HK-2 (cell line): ENCODE measurements at regions not wholly inside any gene's neighbourhood (a gene's known extent, or its start where the extent isn't known, plus 50 kb on each side); places are given as distances from the start of the nearest gene placed in this dataset.
A peak's percentile ranks its signal among the peaks of the same experiment; 100 is the strongest.

Source experiments
- DNase-seq: peaks from one replicate; pipeline ENCODE4 v3.0.0-alpha.2; 2018; ENCODE audit not compliant: unreplicated experiment

DNA sequence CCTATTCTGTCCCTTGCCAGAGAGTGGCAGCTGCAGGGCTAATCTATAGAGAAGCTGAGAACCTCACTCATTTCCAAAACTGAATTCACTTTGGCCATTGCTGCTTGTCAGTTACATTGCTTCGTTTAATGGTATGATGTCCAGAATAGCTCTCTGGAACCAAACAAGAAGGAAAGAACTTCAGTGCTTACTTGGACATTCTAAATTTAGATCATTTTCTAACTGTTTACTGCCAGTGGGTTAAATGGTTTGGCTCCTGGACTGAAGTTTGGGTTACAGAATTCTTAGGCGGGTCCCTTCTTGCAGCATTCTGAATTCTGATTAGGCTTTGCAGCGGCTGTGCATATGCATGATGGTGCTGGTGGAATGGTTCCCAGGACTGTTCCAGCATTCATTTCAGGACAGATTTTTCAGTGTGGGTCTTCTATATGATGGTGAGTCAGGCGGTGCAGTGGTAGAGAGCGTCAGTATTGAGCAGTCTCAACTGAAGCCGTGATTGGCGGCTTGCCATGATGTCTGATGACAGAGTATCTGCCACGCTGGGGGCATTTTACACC is 148.7 kb downstream of the DYRK2 start:
- no peak for DNase-seq

DNA sequence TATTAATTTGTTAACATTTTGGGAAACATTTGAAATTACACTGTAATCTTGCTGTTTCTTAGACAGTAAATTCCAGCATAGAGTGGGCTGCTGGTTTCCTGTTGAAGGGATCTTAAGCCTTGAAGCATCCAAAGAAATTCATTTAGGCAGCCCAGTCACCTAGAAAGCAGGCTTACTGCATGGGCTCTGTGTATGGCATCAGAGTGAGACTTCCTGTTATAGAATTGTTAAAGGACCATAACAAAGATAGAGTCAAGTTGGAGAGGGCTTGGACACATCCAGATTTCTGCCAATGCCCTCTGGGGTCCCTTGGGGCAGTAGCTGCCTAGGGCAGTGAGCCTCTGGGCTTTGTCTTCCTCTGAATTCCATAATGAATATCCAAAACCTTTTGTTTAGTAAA is 149.2 kb downstream of the DYRK2 start:
- no peak for DNase-seq

GRCh38 chr12:67798768-67799167 is 150.2 kb downstream of the DYRK2 start:
- no peak for DNase-seq

DNA sequence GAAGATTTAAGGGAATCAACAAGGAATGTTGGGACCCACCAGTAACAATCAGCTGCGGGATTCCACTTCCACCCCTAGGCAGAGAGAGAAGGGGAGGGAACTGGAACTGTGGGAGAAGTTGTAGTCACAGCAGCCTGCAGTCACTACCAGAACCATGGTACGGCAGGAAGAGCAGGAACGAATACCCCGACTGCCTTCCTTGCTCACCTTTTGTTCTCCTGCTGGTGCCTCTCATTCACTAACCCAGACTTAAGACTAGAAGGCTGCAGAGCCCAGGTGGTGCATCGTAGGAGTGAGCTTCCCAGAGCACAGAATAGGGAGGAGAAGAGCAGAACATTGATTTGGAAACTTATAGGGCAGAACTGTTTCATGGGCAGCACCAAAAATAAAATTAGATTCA is 154.2 kb downstream of the DYRK2 start:
- DNase-seq: no peak

DNA sequence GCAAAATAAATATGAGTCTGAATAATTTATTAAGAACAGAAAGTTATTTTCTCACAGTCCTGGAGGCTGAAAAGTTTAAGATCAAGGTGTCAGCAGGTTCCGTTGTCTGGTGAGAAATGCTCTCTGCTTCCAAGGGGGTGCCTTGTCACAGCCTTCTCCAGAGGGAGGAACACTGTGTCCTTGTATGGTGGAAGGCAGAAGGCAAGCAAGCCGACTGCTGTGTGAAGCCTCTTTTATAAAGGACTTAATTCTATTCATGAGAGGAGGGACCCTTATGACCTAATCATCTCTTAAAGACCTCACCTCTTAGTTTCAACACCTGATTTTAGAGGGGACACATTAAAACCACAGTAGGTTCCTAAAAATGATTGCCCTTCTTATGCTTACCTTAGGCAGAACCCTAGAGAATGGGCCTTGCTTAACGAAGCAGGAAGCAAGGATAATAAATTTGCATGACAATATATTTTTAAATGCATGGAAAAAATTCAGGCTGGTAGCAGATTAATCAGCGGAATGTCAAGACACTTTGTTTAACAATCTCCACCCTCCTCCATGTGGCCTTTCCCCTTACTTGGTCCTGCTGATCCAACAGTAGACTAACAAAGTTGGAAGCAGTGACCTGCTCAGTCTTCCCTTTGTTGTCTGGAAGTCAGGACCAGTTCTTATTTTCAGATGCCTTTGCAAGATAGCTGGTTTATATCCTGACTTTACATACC is 154.9 kb downstream of the DYRK2 start:
- no peak for DNase-seq

DNA sequence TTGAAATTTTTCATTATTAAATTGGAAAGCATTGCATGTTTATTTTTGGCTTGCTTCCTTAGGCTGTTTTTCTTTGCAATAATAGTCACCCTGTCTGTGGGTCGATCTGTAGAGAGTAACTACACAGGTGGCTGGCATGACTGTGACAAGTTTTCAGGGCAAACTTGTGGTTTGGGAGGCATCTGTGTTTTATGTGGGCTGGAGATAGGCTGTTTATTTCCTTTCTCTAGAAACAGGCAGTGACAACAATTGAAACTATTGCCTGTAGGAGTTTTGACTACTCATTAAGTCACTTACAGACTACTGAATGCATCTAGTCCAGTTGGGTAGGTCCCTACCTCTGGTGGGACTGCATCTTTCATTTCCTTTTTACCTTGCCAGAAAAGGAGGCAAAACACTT is 155.6 kb downstream of the DYRK2 start:
- no peak for DNase-seq

GRCh38 chr12:67807814-67808213 is 159.3 kb downstream of the DYRK2 start:
- no peak for DNase-seq

DNA sequence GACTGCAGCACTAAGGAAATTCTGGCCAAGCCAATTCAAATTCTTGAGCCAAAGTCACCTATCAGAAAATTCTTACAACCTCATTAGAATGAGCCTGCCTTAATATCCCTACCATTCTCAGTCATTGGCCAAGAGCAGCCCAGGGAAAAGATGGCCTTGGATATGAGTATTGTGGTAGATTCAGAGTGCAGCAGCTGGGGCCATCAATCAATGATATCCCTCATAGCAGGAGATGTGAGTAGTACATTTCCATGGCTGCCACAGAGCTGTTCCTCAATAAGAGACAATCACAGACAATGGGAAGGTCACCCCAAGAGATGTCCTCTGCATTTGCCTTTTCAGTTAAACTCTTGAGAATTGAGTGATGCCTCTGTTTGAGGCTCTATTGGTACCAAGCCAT is 161.6 kb downstream of the DYRK2 start:
- no peak for DNase-seq

DNA sequence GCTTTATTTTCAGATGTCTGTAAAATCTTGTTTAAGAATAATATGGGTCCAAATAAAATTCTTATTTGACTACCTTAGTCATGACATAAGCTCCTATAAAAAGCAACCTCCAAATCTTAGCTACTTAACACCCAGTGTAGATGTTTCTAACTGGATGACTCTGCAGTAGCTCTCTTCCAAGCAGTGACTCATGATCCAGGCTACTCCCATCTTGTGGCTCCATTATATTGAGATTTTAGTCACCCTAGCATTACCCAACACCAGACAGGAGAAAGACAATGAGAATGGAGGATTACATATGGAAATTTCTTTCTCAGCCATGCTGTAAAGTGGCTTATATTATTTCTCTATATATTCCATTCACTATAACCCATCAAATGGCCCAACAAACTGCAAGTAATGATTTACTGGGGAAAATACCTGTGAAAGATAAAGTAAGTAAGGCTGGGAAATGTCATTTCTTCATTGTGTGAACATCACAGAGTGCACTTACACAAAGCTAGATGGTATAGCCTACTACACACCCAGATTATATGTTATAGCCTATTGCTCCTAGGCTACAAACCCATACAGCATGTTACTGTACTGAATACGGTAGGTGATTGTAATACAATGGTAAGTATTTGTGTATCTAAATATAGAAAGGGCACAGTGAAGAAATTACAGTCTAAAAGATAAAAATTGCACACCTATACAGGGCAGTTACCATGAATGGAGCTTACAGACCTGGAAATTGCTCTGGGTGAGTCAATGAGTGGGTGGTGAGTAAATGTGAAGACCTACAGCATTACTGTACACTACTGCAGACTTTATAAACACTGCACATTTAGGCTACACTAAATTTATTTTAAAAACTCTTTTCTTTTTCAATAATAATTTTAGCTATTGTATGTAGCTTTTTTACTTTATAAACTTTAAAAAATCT is 163.2 kb downstream of the DYRK2 start:
- no peak for DNase-seq

DNA sequence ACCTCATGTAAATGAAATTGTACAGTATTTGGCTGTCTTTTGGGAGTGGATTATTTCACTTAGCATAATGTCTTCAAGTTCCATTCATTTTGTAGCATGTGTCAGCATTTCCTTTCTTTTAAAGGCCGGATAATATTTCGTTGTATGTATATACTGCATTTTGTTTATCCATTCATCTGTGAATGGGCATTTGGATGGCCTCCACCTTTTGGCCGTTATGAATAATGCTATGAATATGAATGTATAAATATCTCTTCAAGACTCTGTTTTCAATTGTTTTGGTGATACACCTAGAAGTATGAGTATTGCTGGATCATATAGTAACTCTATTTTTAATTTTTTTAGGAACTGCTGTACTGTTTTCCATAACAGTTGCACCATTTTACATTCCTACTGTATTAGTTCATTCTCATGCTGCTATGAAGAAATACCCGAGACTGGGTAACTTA is 164.9 kb downstream of the DYRK2 start:
- DNase-seq: no peak

GRCh38 chr12:67816269-67816668 is 167.7 kb downstream of the DYRK2 start:
- no peak for DNase-seq

GRCh38 chr12:67818459-67818903 is 169.9 kb downstream of the DYRK2 start:
- no peak for DNase-seq

GRCh38 chr12:67819902-67820301 is 169.3 kb upstream of the IFNG-AS1 start:
- DNase-seq: no peak

- no peak for DNase-seq
Measured at GRCh38 chr12:67820694-67821093, 168.6 kb upstream of the IFNG-AS1 start.

DNA sequence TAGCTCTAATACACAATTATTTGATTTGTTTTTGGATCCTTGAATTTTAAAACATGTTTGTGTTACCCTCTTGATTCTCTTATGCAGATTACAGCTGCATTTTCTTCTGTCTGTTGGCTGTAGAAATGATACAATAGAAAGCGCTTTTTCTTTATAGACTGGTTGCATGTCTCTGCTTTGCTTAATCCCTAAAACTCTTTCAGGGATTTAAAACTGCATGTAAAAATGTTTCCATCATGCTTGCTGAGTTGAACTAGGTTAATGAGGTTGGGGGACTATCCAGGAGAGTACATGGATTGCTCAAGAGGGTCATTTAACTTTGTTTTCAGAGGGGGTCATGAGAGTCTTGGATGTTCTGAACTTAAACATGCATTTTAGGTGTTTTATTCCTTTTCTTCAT is 166.4 kb upstream of the IFNG-AS1 start:
- no peak for DNase-seq

GRCh38 chr12:67826148-67826547 is 163.1 kb upstream of the IFNG-AS1 start:
- no peak for DNase-seq

DNA sequence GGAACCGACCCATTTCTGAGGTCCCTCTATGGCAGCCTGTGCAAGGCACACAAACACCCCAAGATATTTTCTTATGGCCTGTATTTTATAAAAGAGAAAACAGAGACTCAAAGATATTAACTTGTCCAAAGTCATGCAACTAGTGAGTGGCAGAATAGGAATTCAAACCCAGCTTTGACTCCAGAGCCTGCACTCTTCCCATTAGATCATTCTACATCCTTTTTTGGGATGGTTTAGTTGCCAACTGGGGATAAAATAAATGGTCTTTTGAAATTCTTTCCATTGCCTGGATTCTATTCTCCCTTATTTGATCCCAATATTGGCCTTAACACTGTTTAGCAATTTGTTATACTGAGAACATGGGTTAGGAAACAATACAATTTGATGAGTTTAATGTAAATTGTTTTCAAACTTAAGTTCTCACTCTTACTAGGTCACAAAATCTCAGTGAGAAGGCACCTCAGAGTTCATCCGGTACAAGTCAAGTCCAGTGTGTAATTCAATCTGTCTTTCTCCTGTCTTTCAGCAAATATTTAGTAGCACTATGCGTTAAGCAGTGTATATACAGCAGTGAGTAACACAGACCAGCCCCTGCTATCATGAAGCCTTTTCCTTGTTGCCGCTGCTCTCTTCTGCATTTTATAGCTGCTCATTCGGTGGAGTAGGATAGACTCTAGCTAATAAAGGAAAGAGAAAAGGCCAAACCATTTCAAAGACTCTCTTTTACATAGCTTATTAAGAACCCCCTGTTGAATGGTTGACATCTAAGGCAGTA is 162.1 kb upstream of the IFNG-AS1 start:
- peak; percentile 6 for DNase-seq

DNA sequence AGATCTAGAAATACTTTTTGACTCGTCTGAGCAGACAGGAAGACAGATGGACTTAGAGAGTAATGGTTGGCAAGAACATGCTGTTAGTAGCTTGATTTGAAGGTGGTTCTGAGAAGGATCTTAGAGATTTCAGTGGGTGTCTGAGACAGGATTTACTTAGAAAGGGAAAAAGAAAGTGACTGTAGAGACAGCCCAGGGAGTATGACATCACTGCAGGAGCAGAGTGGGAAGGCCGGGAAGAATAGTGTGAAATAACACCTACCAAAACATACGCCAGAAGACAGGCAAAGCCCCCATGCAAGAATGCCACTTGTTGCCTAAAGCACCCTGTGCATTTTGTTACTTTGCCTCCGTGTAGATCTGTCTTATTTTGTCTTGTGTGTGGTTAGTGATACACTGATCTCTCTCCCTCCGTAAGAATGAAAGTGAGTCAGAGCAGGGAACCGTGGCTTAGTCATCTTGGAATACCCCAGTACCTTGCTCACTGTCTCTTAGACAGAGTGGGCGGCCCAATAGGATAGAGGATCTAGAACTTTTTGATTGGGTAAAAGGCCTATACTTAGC is 161.3 kb upstream of the IFNG-AS1 start:
- DNase-seq: peak; percentile 67

DNA sequence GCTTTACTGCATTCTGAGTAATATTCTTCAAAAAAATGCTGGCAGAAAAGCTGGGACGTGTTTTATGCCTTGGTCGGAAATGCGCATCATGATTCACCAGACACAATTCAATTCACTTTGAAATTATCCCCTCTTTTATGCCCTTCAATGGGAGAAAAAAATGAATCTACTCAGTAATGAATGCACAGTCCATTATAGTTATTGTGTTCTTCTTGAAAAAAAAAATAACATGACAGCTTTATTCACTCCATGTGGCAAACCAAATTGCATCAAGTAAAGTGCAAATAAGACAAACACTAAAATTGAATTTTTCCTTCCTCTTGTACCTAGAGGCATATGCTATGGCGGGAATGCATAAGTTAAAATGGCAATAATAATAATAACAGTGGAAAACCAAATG is 159.4 kb upstream of the IFNG-AS1 start:
- DNase-seq: no peak

GRCh38 chr12:67832155-67832554 is 157.1 kb upstream of the IFNG-AS1 start:
- DNase-seq: no peak

DNA sequence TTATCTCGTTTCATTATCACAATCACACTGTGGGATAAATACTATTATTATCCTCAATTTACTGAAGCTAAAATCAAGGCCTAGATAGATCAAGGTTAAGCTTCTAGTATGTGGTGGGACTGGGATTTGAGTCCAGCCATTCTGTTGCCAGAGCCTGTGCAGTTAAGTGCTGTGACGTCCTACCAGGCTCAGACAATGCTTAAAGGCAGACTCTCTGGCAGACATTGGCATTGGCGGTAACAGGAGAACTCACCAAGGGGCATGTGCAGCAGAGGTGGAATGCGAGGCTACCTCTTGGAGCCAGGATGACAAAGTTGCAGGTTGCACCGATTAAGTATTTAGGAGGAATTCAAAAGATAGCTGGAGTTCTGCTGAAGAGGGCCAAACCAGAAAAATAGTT is 155.6 kb upstream of the IFNG-AS1 start:
- no peak for DNase-seq

DNA sequence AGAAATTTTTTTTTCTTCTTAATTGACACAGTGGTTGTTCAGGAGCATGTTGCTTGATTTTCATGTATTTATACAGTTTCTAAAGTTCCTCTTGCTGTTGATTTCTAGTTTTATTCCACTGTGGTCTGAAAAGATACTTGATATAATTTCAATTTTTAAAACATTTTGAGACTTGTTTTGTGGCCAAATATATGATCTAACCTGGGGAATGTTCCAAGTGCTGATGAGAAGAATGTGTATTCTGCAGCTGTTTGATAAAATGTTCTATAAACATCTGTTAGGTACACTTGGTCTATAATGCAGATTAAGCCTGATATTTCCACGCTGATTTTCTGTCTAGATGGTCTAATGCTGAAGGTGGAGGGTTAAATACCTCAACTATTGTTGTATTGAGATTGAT is 151.4 kb upstream of the IFNG-AS1 start:
- no peak for DNase-seq
